HCT116 (cell line): ENCODE measurements at regions not wholly inside any gene's neighbourhood (a gene's known extent, or its start where the extent isn't known, plus 50 kb on each side); places are given as distances from the start of the nearest gene placed in this dataset.

Experiments
- ATAC-seq: fragments of 200-7000 bp; cut with Tn5 transposase; 2 replicates; pipeline ENCODE4 v1.9.1; 2020; ENCODE audit warnings: mild to moderate bottlenecking, moderate library complexity
- BruUV-seq: library from RNA; stranded (reverse); fragments of 400-500 nt; replicated peaks from 2 replicates; lab custom pipeline; 2021; lab: Mats Ljungman, UMichigan
- CTCF ChIA-PET: fragments of 300-600 bp; sonication (Branson Sonifier 250); formaldehyde crosslinking; loops from one replicate; lab custom pipeline; 2021; ENCODE audit warnings: antibody characterized with exemption; lab: Charles Lee
- POLR2A ChIA-PET: fragments of 300-600, 350-600 bp; sonication (Branson Sonifier 250); formaldehyde crosslinking; loops from one replicate; lab custom pipeline; 2021; ENCODE audit warnings: antibody characterized with exemption; lab: Charles Lee
- RAD21 ChIA-PET, 2 experiments: fragments of 300-600 bp; sonication (Branson Sonifier 250); formaldehyde crosslinking; loops; one replicate each; lab custom pipeline; 2023; ENCODE audit warnings: low total read pairs in 2 of 2; ENCODE audit not compliant: uncharacterized antibody in 2 of 2, unreplicated experiment in 2 of 2, low non-redundant PET in 1 of 2; lab: Charles Lee
- DNase-seq: peaks from one replicate; pipeline ENCODE4 v3.0.0-alpha.2; 2010; ENCODE audit warnings: low read depth, low spot score
- H2AFZ ChIP-seq: fragments of 200-600 bp; shearing (Covaris generic), sonication (generic); 2 replicates; pipeline ENCODE4 v1.6.1; 2017; ENCODE audit warnings: low read depth, mixed run types, mixed read lengths, antibody characterized with exemption, low read length; ENCODE audit not compliant: poor library complexity, severe bottlenecking
- H3K27ac ChIP-seq: 2 replicates; pipeline ENCODE4 v1.5.1; 2012; ENCODE audit warnings: low read depth, low read length
- H3K27me3 ChIP-seq: fragments of 200-600 bp; sonication (generic); 2 replicates; pipeline ENCODE4 v1.6.1; 2016; ENCODE audit warnings: mixed run types, low read length, mixed read lengths; ENCODE audit not compliant: insufficient read depth
- H3K36me3 ChIP-seq, 2 experiments: fragments of 200-500 bp in 1 of 2; fragments of 200-600 bp in 1 of 2; sonication (Bioruptor generic) in 1 of 2; sonication (generic) in 1 of 2; 2 replicates each; pipeline versions ENCODE4 v1.5.1 to v1.6.1; 2014 to 2016; ENCODE audit warnings: low read length in 2 of 2, inconsistent platforms in 1 of 2, mixed read lengths in 1 of 2, mixed run types in 1 of 2; ENCODE audit not compliant: insufficient read depth in 2 of 2, control insufficient read depth in 1 of 2
- H3K4me1 ChIP-seq, 2 experiments: fragments of 200-600 bp in 1 of 2; sonication (generic) in 1 of 2; 2 replicates each; pipeline versions ENCODE4 v1.5.1 to v1.6.1; 2012 to 2017; ENCODE audit warnings: low read length in 2 of 2, inconsistent platforms in 1 of 2, mild to moderate bottlenecking in 1 of 2, mixed read lengths in 1 of 2, mixed run types in 1 of 2, moderate library complexity in 1 of 2; ENCODE audit not compliant: insufficient read depth in 2 of 2, control insufficient read depth in 1 of 2
- H3K4me2 ChIP-seq: fragments of 200-600 bp; sonication (generic); 2 replicates; pipeline ENCODE4 v1.6.1; 2017; ENCODE audit warnings: mixed run types, low read length, mixed read lengths
- H3K4me3 ChIP-seq, 2 experiments: fragments of 200-600 bp in 1 of 2; sonication (generic) in 1 of 2; replicated peaks in 1 of 2; 2 replicates each; pipeline ENCODE4 v1.5.1; 2011 to 2016; ENCODE audit warnings: low read length in 2 of 2, control low read depth in 1 of 2, low read depth in 1 of 2, mild to moderate bottlenecking in 1 of 2, mixed read lengths in 1 of 2, mixed run types in 1 of 2
- H3K79me2 ChIP-seq: fragments of 200-600 bp; sonication (generic); 2 replicates; pipeline ENCODE4 v1.6.1; 2017; ENCODE audit warnings: mild to moderate bottlenecking, mixed run types, low read length, moderate library complexity, mixed read lengths; ENCODE audit not compliant: insufficient read depth
- H3K9ac ChIP-seq: fragments of 200-600 bp; sonication (generic); 2 replicates; pipeline ENCODE4 v1.6.1; 2016; ENCODE audit warnings: low read length, mixed read lengths
- H3K9me2 ChIP-seq: fragments of 200-600 bp; sonication (generic), shearing (Covaris generic); 2 replicates; pipeline ENCODE4 v1.6.1; 2017; ENCODE audit warnings: mixed run types, mild to moderate bottlenecking, moderate library complexity; ENCODE audit not compliant: insufficient read depth
- H3K9me3 ChIP-seq, 2 experiments: fragments of 200-500 bp in 1 of 2; fragments of 200-600 bp in 1 of 2; sonication (Bioruptor generic) in 1 of 2; sonication (generic) in 1 of 2; 2 replicates each; pipeline ENCODE4 v1.6.1; 2014 to 2017; ENCODE audit warnings: low read length in 2 of 2, mixed read lengths in 2 of 2, inconsistent platforms in 1 of 2, low read depth in 1 of 2, mild to moderate bottlenecking in 1 of 2, mixed run types in 1 of 2, moderate library complexity in 1 of 2; ENCODE audit not compliant: control insufficient read depth in 1 of 2, insufficient read depth in 1 of 2
- H4K20me1 ChIP-seq: fragments of 200-600 bp; sonication (generic), shearing (Covaris generic); 2 replicates; pipeline ENCODE4 v1.6.1; 2017; ENCODE audit warnings: mixed run types, mild to moderate bottlenecking, moderate library complexity; ENCODE audit not compliant: insufficient read depth
- CBX3 ChIP-seq: IDR thresholded peaks from 2 replicates; pipeline ENCODE4 v1.6.1; 2012; ENCODE audit warnings: low read depth
- EGR1 ChIP-seq: IDR thresholded peaks from 2 replicates; pipeline ENCODE4 v1.6.1; 2012; ENCODE audit warnings: low read depth
- ELF1 ChIP-seq: IDR thresholded peaks from 2 replicates; pipeline ENCODE4 v1.6.1; 2012; ENCODE audit warnings: low read depth, borderline replicate concordance
- EZH2 ChIP-seq: fragments of 200-600 bp; sonication (generic); IDR thresholded peaks from 2 replicates; pipeline ENCODE4 v1.6.1; 2017; ENCODE audit warnings: antibody characterized with exemption, mixed run types
- EZH2phosphoT487 ChIP-seq: fragments of 200-600 bp; IDR thresholded peaks from 2 replicates; pipeline ENCODE4 v1.6.1; 2018; ENCODE audit warnings: antibody characterized with exemption, borderline replicate concordance
- JUND ChIP-seq: IDR thresholded peaks from 2 replicates; pipeline ENCODE4 v1.6.1; 2012
- MAX ChIP-seq: IDR thresholded peaks from 2 replicates; pipeline ENCODE4 v1.6.1; 2012
- POLR2A ChIP-seq: IDR thresholded peaks from 2 replicates; pipeline ENCODE4 v1.7.0; 2011; ENCODE audit warnings: borderline replicate concordance; ENCODE audit not compliant: insufficient read depth, insufficient read length; ENCODE audit errors: extremely low read depth
- POLR2AphosphoS5 ChIP-seq: IDR thresholded peaks from 2 replicates; pipeline ENCODE4 v1.6.1; 2011; ENCODE audit warnings: mild to moderate bottlenecking, low read depth, low read length, moderate library complexity
- RAD21 ChIP-seq: IDR thresholded peaks from 2 replicates; pipeline ENCODE4 v1.6.1; 2012; ENCODE audit warnings: low read depth, mild to moderate bottlenecking
- SIN3A ChIP-seq: IDR thresholded peaks from 2 replicates; pipeline ENCODE4 v1.6.1; 2012; ENCODE audit warnings: low read depth
- SP1 ChIP-seq: IDR thresholded peaks from 2 replicates; pipeline ENCODE4 v1.6.1; 2012; ENCODE audit warnings: low read depth
- SRF ChIP-seq: IDR thresholded peaks from 2 replicates; pipeline ENCODE4 v1.6.1; 2012; ENCODE audit warnings: low read depth
- intact Hi-C: fragments of 100-400 bp; cut with micrococcal nuclease; formaldehyde crosslinking; loops from 2 replicates; pipeline ENCODE4 v1.10.0; 2022

- ChIA-PET CTCF (no interaction called here), RAD21 (no interaction called here), POLR2A (no interaction called here)
- no TSS peak for BruUV-seq
- Histone ChIP-seq H3K79me2 (no peaks in the 10 kb centered on the region), H3K36me3 (no peaks in the 10 kb centered on the region), H2AFZ (no peak overlapping the region), H3K4me2 (no peak overlapping the region), H3K27me3 (no peaks in the 10 kb centered on the region), H3K4me3 (no peak overlapping the region), H3K9me2 (no peaks in the 10 kb centered on the region), H3K9me3 (no peaks in the 10 kb centered on the region), H3K9ac (no peak overlapping the region), H3K4me1 (no peaks in the 10 kb centered on the region), H4K20me1 (no peaks in the 10 kb centered on the region), H3K27ac (no peak overlapping the region)
- ATAC-seq (no peak), DNase-seq (no peak)
- intact Hi-C loops = no loop called here
- TF ChIP-seq EZH2 (no peak), EGR1 (no peak), CBX3 (no peak)
- TF ChIP-seq, all 23 proteins: peak for 0
Observed at GRCh38 chr11:96500440-96500839, 110.6 kb downstream of the JRKL start.

GRCh38 chr11:96506041-96506440, 116.2 kb downstream of the JRKL start:
- Histone ChIP-seq H3K4me2 (no peak overlapping the region), H3K27me3 (0 out of 2 replicates have a peak, but pooled peaks cover 7% of the 10 kb centered on the region), H3K36me3 (no peaks in the 10 kb centered on the region), H4K20me1 (no peaks in the 10 kb centered on the region), H3K4me3 (no peak overlapping the region), H2AFZ (no peak overlapping the region), H3K9me3 (no peaks in the 10 kb centered on the region), H3K9me2 (no peaks in the 10 kb centered on the region), H3K27ac (no peak overlapping the region), H3K9ac (no peak overlapping the region), H3K4me1 (no peaks in the 10 kb centered on the region), H3K79me2 (no peaks in the 10 kb centered on the region)
- ATAC-seq (no peak), DNase-seq (no peak)
- ChIA-PET CTCF (no interaction called here), RAD21 (no interaction called here), POLR2A (no interaction called here)
- BruUV-seq = no TSS peak
- TF ChIP-seq POLR2A (no peak), CBX3 (no peak), SP1 (no peak), SIN3A (no peak), RAD21 (no peak), MAX (no peak), ELF1 (no peak), SRF (no peak), POLR2AphosphoS5 (no peak), EZH2phosphoT487 (no peak), EZH2 (no peak), JUND (no peak)
- intact Hi-C loops = no loop called here
